GM19023 (cell line): ENCODE measurements at regions not wholly inside any gene's neighbourhood (a gene's known extent, or its start where the extent isn't known, plus 50 kb on each side); places are given as distances from the start of the nearest gene placed in this dataset.

Source experiments
- ATAC-seq: cut with Tn5 transposase; IDR thresholded peaks from one replicate; pipeline ENCODE4 v1.9.1; 2021; ENCODE audit warnings: mild to moderate bottlenecking, moderate library complexity; ENCODE audit not compliant: unreplicated experiment

GRCh38 chr16:49009204-49009603, 272.4 kb downstream of the CBLN1 start:
- ATAC-seq, result no peak

DNA sequence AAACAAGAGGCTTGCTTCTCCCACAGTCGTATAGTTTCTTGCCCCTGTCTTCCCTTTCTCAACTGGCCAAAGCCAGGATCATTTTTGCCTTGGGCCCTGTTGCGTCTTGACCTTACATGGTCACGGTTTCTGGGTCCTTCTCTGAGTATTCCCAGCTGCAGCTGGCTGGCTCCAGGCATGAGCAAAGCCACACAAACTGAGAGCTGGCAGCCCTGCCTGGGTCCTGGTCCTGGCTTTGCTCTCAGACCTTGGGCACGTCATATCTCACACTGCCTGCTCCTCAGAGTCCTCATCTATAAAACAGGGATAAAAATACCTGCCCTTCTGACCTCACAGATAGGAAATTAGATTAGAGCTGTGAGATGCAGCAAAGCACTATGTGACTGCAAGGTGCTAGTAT, 277.6 kb downstream of the CBLN1 start:
- no peak for ATAC-seq

- no peak for ATAC-seq
These were observed 278.6 kb downstream of the CBLN1 start for GRCh38 chr16:49003022-49003421.

- no peak for ATAC-seq
These were observed 281.0 kb downstream of the CBLN1 start for GRCh38 chr16:49000594-49000993.

DNA sequence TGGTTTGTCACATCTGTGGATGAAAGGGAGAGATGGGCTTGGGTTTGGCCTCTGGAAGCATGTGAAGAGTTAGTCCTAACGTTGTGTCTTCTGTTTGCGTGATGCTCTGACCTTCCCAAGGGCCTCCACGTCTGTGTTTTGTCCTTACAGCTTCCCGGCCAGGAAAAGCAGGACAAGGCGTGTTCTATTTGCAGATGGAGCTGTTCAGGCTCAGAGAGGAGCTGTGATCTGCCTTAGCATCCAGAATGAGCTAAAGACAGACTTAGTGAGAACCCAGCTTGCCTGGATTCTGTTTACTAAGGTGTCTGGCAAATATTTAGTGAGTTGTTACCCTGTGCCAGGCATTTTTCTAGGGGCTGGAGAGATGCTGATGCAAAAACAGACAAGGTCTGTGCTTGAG, 282.1 kb downstream of the CBLN1 start:
- ATAC-seq, result no peak

DNA sequence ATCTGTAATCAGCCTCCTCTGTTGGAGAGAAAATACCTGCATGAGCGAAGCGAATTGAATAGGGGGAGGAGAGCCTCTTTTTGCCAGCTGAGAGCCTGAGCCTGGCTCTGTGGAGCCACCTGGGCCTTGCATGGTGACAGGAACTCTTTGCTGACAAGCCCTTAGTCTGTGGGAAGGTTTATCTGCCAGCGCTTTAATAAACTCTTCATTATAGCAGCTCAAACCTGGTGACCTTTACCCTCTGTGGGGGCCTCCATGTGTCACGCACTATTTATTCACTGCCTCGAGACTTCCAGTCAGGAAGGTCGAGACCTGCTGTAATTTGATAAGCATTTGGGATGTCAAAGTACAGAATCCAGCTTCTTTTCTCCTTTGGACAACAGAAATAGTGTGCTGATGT, 282.6 kb downstream of the CBLN1 start:
- no peak for ATAC-seq

DNA sequence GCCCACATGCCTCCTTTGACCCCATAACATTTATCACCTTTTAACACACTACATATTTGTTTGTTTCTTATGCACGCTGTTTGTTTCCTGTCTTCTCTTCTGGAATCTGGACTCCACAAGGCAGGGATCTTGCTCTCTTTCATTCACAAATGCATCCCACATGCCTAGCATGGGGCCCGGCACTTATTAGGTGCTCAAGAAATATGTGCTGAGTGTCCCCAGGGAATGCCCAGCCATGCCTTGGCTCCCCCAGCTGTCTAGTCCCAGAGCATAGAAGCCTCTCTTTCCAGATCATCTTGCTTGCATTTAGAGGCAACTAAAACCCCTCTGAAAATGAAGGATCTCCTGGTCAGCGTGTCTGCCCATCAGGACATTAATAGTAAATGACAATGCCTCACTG, 283.7 kb downstream of the CBLN1 start:
- no peak for ATAC-seq

DNA sequence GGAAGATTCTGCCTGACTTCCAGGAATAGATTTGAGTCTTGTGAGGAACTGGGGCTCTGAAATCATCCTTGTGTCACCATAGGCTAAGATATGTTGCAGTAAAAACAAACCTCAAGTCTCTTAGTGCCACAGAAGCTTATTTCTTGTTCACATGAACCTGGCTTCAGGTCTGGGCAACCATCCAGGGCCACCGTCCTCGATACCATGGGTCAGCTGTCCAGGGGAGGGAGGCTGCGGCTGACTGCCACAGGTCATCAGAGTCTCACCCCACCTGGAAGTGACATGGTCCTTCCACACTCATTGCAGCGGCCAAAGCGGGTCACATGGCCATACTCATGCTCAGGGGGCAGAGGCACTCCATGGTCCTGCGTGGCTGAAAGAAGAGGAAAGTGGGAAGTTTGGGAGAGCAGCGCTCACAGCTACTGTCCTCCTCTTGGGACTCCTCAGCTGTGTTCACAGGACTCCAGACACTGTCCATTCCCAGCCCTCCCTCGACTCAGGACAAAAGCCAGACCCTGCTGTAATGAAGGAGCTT, 284.5 kb downstream of the CBLN1 start:
- ATAC-seq, result no peak

- ATAC-seq, result no peak
These were observed 303.1 kb downstream of the CBLN1 start for GRCh38 chr16:48978501-48978900.

- no peak for ATAC-seq
These were observed 309.4 kb downstream of the CBLN1 start for GRCh38 chr16:48972236-48972635.

GRCh38 chr16:48971571-48972077, 310.0 kb downstream of the CBLN1 start:
- no peak for ATAC-seq

GRCh38 chr16:48970216-48970615, 311.4 kb downstream of the CBLN1 start:
- no peak for ATAC-seq

DNA sequence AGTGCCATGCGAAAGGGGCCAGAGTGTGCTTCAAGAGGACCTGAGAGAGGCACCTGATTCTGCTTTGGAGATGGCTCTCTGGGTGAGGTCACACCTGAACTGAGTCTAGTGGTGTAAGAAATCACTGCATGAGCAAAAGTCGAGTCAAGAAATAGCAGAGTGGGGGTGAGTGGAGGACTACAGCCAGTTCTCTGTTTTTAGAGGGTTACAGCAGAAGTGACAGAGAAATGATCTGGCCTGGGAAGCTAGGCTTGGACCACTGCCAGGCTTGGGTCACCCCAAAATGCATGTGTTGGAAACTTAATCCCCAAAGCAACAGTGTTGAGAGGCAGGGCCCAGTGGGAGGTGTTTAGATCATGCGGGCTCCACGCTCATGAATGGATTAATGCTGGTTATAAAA, 312.0 kb downstream of the CBLN1 start:
- no peak for ATAC-seq

GRCh38 chr16:48965386-48965785, 316.3 kb downstream of the CBLN1 start:
- ATAC-seq, result no peak

GRCh38 chr16:48963901-48964615, 317.6 kb downstream of the CBLN1 start:
- no peak for ATAC-seq

GRCh38 chr16:48963306-48963705, 318.3 kb downstream of the CBLN1 start:
- ATAC-seq, result no peak

DNA sequence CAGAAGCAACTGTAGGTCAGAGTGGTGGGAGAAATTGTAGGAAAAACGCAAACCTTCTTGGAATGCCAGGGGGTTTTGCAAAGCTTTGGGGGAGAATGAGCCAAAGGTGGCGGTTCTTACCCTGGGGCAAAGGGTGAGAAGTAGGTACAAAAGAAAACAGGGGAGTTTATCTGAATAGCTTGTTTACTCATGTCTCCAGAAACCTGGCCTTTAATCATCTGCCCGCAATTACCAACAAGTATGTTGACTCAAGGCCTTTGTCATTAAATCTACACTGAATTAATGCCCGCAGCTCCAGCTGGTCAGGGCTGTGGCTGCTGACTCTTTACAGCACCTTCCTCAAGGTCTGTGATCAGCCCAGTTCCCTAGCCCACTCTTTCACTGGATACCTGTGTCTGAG, 320.1 kb downstream of the CBLN1 start:
- no peak for ATAC-seq

GRCh38 chr16:48960830-48961229, 320.8 kb downstream of the CBLN1 start:
- ATAC-seq, result no peak

DNA sequence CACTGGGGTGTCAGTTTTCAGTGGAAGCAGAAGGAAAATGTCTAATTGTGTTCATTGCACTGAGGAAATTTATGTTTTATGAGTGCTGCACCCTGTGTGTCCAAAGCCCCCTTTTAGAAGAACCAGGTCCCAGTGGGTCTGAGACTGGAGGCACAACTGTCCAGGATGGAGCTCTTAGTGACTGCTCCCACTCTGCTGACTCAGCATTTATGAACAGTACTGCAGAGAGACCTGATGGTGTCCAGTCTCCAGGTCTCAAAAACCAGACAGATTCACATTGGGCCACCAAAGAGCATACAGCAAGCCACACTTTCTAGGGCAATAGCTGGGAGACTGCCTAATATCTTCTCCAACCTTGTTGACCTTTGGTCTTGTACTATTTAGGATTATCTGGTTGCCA, 321.9 kb downstream of the CBLN1 start:
- no peak for ATAC-seq

DNA sequence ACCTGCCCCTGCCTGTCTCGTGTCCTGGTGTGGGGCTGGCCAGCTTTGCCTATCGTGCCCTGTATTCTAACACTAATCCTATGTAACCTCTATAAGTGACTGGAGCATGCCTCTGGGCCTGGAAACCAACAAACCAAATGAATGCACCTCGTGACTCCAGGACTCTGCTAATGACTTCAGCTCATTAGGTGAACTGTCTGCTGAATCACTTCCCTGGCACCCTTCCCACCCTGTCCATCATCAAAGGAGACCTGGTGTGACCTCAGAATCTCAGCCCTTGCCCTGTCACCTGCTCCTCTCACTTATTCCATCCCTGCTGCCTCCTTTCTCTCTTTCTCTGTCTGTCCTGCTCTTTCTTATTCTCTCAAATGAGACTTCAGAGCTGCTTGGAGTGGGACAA, 322.4 kb downstream of the CBLN1 start:
- ATAC-seq, result no peak

GRCh38 chr16:48958681-48959080, 323.0 kb downstream of the CBLN1 start:
- ATAC-seq, result no peak

- ATAC-seq, result no peak
These were observed 325.0 kb downstream of the CBLN1 start for GRCh38 chr16:48956620-48957019.

GRCh38 chr16:48955837-48956236, 325.8 kb downstream of the CBLN1 start:
- no peak for ATAC-seq
